GM12878 (cell line): ENCODE measurements at regions not wholly inside any gene's neighbourhood (a gene's known extent, or its start where the extent isn't known, plus 50 kb on each side); places are given as distances from the start of the nearest gene placed in this dataset.

Experiments used
- POLR2A ChIP-seq: IDR thresholded peaks from 2 replicates; pipeline ENCODE4 v1.6.1; 2011; ENCODE audit warnings: low read depth, mild to moderate bottlenecking, low read length
- RUNX3 ChIP-seq: IDR thresholded peaks from 2 replicates; pipeline ENCODE4 v1.6.1; 2012; ENCODE audit warnings: low read length, inconsistent platforms
- SPI1 ChIP-seq: IDR thresholded peaks from 2 replicates; pipeline ENCODE4 v1.6.1; 2011; ENCODE audit warnings: low read depth, mild to moderate bottlenecking, low read length, moderate library complexity, borderline replicate concordance; ENCODE audit not compliant: insufficient read depth
- SUZ12 ChIP-seq: fragments of 200-600 bp; sonication (generic); IDR thresholded peaks from one replicate; pipeline ENCODE4 v1.6.1; 2018; ENCODE audit warnings: antibody characterized with exemption, mild to moderate bottlenecking; ENCODE audit not compliant: unreplicated experiment
- TCF12 ChIP-seq: IDR thresholded peaks from 2 replicates; pipeline ENCODE4 v1.6.1; 2011; ENCODE audit warnings: low read depth, mild to moderate bottlenecking, low read length
- ZNF24 ChIP-seq: fragments of 450-650 bp; IDR thresholded peaks from 2 replicates; pipeline ENCODE4 v1.6.1; 2017; ENCODE audit warnings: antibody characterized with exemption, mild to moderate bottlenecking
- TF ChIP-seq, protein P1 (sequence below): IDR thresholded peaks from 2 replicates; pipeline ENCODE4 v1.6.1; 2012; ENCODE audit warnings: low read depth, low read length, improper control_type of control experiment

GRCh38 chr4:10758906-10759305 is 74.3 kb upstream of the CLNK start:
- TF ChIP-seq SUZ12 (no peak), TCF12 (no peak), RUNX3 (no peak), POLR2A (no peak), SPI1 (no peak), ZNF24 (no peak)
- TF ChIP-seq, protein P1, sequence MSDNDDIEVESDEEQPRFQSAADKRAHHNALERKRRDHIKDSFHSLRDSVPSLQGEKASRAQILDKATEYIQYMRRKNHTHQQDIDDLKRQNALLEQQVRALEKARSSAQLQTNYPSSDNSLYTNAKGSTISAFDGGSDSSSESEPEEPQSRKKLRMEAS: no peak
